C4-2B (cell line): ENCODE measurements at regions not wholly inside any gene's neighbourhood (a gene's known extent, or its start where the extent isn't known, plus 50 kb on each side); places are given as distances from the start of the nearest gene placed in this dataset.

Experiments used
- ZFX ChIP-seq: fragments of 450-650 bp; IDR thresholded peaks from 2 replicates; pipeline ENCODE4 v1.6.1; 2017
- TF ChIP-seq, protein P1 (sequence below): fragments of 450-650 bp; conservative IDR thresholded peaks from 2 replicates; pipeline ENCODE4 v1.5.1; 2017; ENCODE audit warnings: mild to moderate bottlenecking

DNA sequence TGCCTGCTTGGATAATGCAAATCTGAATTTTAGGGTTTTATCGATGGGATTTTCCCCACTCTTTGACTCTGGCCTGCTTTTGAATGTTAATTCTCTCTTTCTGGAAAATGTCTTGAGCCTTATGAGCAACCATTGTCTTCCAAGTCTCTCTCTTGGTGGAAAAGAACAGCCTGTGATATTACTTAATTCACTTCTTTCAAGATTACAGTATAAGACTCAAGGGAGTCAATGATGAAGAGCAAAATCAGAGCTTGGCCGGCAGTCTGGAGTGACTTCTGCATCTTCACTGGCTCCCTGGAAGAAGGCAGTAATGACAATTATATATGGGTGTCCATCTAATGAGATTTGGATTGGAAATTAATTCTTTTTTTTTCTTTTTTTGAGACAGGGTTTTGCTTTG lies 122.9 kb upstream of the ZEB2 start:
- TF ChIP-seq, protein P1, sequence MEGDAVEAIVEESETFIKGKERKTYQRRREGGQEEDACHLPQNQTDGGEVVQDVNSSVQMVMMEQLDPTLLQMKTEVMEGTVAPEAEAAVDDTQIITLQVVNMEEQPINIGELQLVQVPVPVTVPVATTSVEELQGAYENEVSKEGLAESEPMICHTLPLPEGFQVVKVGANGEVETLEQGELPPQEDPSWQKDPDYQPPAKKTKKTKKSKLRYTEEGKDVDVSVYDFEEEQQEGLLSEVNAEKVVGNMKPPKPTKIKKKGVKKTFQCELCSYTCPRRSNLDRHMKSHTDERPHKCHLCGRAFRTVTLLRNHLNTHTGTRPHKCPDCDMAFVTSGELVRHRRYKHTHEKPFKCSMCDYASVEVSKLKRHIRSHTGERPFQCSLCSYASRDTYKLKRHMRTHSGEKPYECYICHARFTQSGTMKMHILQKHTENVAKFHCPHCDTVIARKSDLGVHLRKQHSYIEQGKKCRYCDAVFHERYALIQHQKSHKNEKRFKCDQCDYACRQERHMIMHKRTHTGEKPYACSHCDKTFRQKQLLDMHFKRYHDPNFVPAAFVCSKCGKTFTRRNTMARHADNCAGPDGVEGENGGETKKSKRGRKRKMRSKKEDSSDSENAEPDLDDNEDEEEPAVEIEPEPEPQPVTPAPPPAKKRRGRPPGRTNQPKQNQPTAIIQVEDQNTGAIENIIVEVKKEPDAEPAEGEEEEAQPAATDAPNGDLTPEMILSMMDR, result no peak
- no peak for TF ChIP-seq ZFX
